IMR-90 (cell line): ENCODE measurements at regions not wholly inside any gene's neighbourhood (a gene's known extent, or its start where the extent isn't known, plus 50 kb on each side); places are given as distances from the start of the nearest gene placed in this dataset.

ENCODE experiments used
- ATAC-seq: fragments of 200-7000 bp; cut with Tn5 transposase; 2 replicates; pipeline ENCODE4 v1.9.1; 2020; ENCODE audit warnings: low read depth, mild to moderate bottlenecking, moderate library complexity
- BruUV-seq: library from RNA; stranded (reverse); fragments of 400-500 nt; replicated peaks from 2 replicates; lab custom pipeline; 2021; lab: Mats Ljungman, UMichigan
- CTCF ChIA-PET: fragments of 300-600 bp; formaldehyde crosslinking; extraction: SDS; loops from one replicate; lab custom pipeline; 2021; ENCODE audit warnings: antibody characterized with exemption; lab: Yijun Ruan, JAX
- POLR2A ChIA-PET: fragments of 300-600 bp; sonication (Branson Sonifier 250); formaldehyde crosslinking; loops from one replicate; lab custom pipeline; 2022; ENCODE audit warnings: antibody characterized with exemption; ENCODE audit not compliant: unreplicated experiment; lab: Charles Lee
- DNase-seq: peaks from one replicate; pipeline ENCODE4 v3.0.0; 2013
- H2AFZ ChIP-seq: replicated peaks from 2 replicates; pipeline ENCODE3; 2013; ENCODE audit warnings: low read length, mild to moderate bottlenecking; ENCODE audit not compliant: poor library complexity
- H2AK5ac ChIP-seq: 2 replicates; pipeline ENCODE4 v1.6.1; 2013; ENCODE audit warnings: low read depth, low read length, inconsistent platforms
- H2AK9ac ChIP-seq: replicated peaks from 2 replicates; pipeline ENCODE3; 2013; ENCODE audit warnings: mild to moderate bottlenecking, low read depth, low read length, moderate library complexity; ENCODE audit not compliant: poor library complexity
- H2BK120ac ChIP-seq: 2 replicates; pipeline ENCODE4 v1.6.1; 2013; ENCODE audit warnings: low read depth, low read length, inconsistent platforms
- H2BK15ac ChIP-seq: 3 replicates; pipeline ENCODE4 v1.6.1; 2013; ENCODE audit warnings: low read depth, low read length, inconsistent platforms
- H2BK20ac ChIP-seq: 2 replicates; pipeline ENCODE4 v1.6.1; 2013; ENCODE audit warnings: low read depth, mild to moderate bottlenecking, inconsistent platforms, low read length, moderate library complexity
- H2BK5ac ChIP-seq: 2 replicates; pipeline ENCODE4 v1.6.1; 2013; ENCODE audit warnings: mild to moderate bottlenecking, low read depth, low read length, inconsistent platforms; ENCODE audit not compliant: poor library complexity, severe bottlenecking
- H3K14ac ChIP-seq: replicated peaks from 2 replicates; pipeline ENCODE4 v1.6.1; 2013; ENCODE audit warnings: low read depth, low read length, inconsistent platforms
- H3K18ac ChIP-seq: 2 replicates; pipeline ENCODE4 v1.6.1; 2013; ENCODE audit warnings: low read depth, low read length, control low read depth
- H3K23ac ChIP-seq: 2 replicates; pipeline ENCODE4 v1.6.1; 2013; ENCODE audit warnings: low read depth, low read length, inconsistent platforms
- H3K27ac ChIP-seq: 2 replicates; pipeline ENCODE4 v1.5.1; 2013; ENCODE audit warnings: mild to moderate bottlenecking, control low read depth, low read length; ENCODE audit not compliant: insufficient read depth
- H3K27me3 ChIP-seq: 2 replicates; pipeline ENCODE4 v1.6.1; 2013; ENCODE audit warnings: low read length; ENCODE audit not compliant: control insufficient read depth, insufficient read depth
- H3K36me3 ChIP-seq: 2 replicates; pipeline ENCODE4 v1.6.1; 2013; ENCODE audit warnings: low read length, mixed read lengths; ENCODE audit not compliant: control insufficient read depth, insufficient read depth
- H3K4ac ChIP-seq: 2 replicates; pipeline ENCODE4 v1.6.1; 2013; ENCODE audit warnings: low read depth, low read length, inconsistent platforms
- H3K4me1 ChIP-seq: 2 replicates; pipeline ENCODE4 v1.6.1; 2013; ENCODE audit warnings: low read length, mixed read lengths; ENCODE audit not compliant: control insufficient read depth, insufficient read depth
- H3K4me2 ChIP-seq: 2 replicates; pipeline ENCODE4 v1.6.1; 2013; ENCODE audit warnings: low read depth, mild to moderate bottlenecking, control low read depth, low read length, moderate library complexity
- H3K4me3 ChIP-seq: 2 replicates; pipeline ENCODE4 v1.5.1; 2013; ENCODE audit warnings: low read depth, mild to moderate bottlenecking, control low read depth, low read length, moderate library complexity; ENCODE audit not compliant: insufficient read depth
- H3K56ac ChIP-seq: 2 replicates; pipeline ENCODE4 v1.6.1; 2013; ENCODE audit warnings: low read length, inconsistent platforms; ENCODE audit not compliant: insufficient read depth; ENCODE audit errors: extremely low read depth
- H3K79me1 ChIP-seq, 2 experiments: 2 replicates each; pipeline ENCODE4 v1.6.1; 2013; ENCODE audit warnings: low read length in 2 of 2, inconsistent platforms in 1 of 2, low read depth in 1 of 2
- H3K9ac ChIP-seq: 2 replicates; pipeline ENCODE4 v1.6.1; 2013; ENCODE audit warnings: low read depth, low read length, control low read depth
- H3K9me1 ChIP-seq: 2 replicates; pipeline ENCODE4 v1.6.1; 2013; ENCODE audit warnings: low read length, inconsistent platforms; ENCODE audit not compliant: insufficient read depth
- H3K9me3 ChIP-seq: 2 replicates; pipeline ENCODE4 v1.6.1; 2013; ENCODE audit warnings: low read length; ENCODE audit not compliant: control insufficient read depth, insufficient read depth
- H4K20me1 ChIP-seq: 2 replicates; pipeline ENCODE4 v1.6.1; 2013; ENCODE audit warnings: low read length, inconsistent platforms; ENCODE audit not compliant: insufficient read depth
- H4K5ac ChIP-seq: 2 replicates; pipeline ENCODE4 v1.6.1; 2013; ENCODE audit warnings: mild to moderate bottlenecking, low read depth, low read length, control low read depth
- H4K8ac ChIP-seq, 2 experiments: 2 replicates each; pipeline ENCODE4 v1.6.1; 2013; ENCODE audit warnings: low read depth in 2 of 2, low read length in 2 of 2, control low read depth in 1 of 2, inconsistent platforms in 1 of 2
- H4K91ac ChIP-seq: 2 replicates; pipeline ENCODE4 v1.6.1; 2013; ENCODE audit warnings: low read depth, low read length, inconsistent platforms; ENCODE audit not compliant: insufficient read depth
- CEBPB ChIP-seq: IDR thresholded peaks from 2 replicates; pipeline ENCODE4 v1.6.1; 2012; ENCODE audit warnings: low read depth, low read length, improper control_type of control experiment
- NFE2L2 ChIP-seq: fragments of 150-350 bp; IDR thresholded peaks from 2 replicates; pipeline ENCODE4 v1.6.1; 2016; ENCODE audit warnings: low read depth, mild to moderate bottlenecking, low read length
- RAD21 ChIP-seq: IDR thresholded peaks from 2 replicates; pipeline ENCODE4 v1.6.1; 2012; ENCODE audit warnings: low read length, improper control_type of control experiment
- RFX5 ChIP-seq: IDR thresholded peaks from 2 replicates; pipeline ENCODE4 v1.8.0; 2012; ENCODE audit warnings: low read depth, mild to moderate bottlenecking, low read length, moderate library complexity
- WGBS, 2 experiments: methylation state at CpG; one replicate each; pipeline versions ENCODE4 v1.1.5 to v1.1.7; 2013; ENCODE audit warnings: missing lambda C conversion rate in 2 of 2; ENCODE audit not compliant: insufficient read length in 1 of 2; ENCODE audit errors: extremely low coverage in 2 of 2; 5-methylcytosine and 5-hydroxymethylcytosine counted together
- dilution Hi-C: fragments of 300-500 bp; cut with HindIII; formaldehyde crosslinking; loops from one replicate; pipeline ENCODE4 v1.14.3; 2018; ENCODE audit warnings: low sequenced_read_pairs; ENCODE audit not compliant: unreplicated experiment
- in situ Hi-C: fragments of 300-500 bp; cut with MboI; formaldehyde crosslinking; loops from 3 replicates; pipeline ENCODE4 v1.14.3; 2019; ENCODE audit warnings: low sequenced_read_pairs, inconsistent platforms, mixed read lengths
- intact Hi-C: fragments of 100-400 bp; cut with micrococcal nuclease; formaldehyde crosslinking; loops from 2 replicates; pipeline ENCODE4 v1.10.0; 2022
- TF ChIP-seq, protein P1 (sequence below): conservative IDR thresholded peaks from 2 replicates; pipeline ENCODE4 v1.5.1; 2012; ENCODE audit warnings: mild to moderate bottlenecking, low read depth, low read length, improper control_type of control experiment
- TF ChIP-seq, protein P2 (sequence below): fragments of 150-350 bp; IDR thresholded peaks from 2 replicates; pipeline ENCODE4 v1.6.1; 2016; ENCODE audit warnings: low read depth, mild to moderate bottlenecking, low read length, moderate library complexity, borderline replicate concordance
- TF ChIP-seq, protein P3 (sequence below): fragments of 150-350 bp; IDR thresholded peaks from 2 replicates; pipeline ENCODE4 v1.6.1; 2017; ENCODE audit warnings: mild to moderate bottlenecking, antibody characterized with exemption, low read length, low read depth

DNA sequence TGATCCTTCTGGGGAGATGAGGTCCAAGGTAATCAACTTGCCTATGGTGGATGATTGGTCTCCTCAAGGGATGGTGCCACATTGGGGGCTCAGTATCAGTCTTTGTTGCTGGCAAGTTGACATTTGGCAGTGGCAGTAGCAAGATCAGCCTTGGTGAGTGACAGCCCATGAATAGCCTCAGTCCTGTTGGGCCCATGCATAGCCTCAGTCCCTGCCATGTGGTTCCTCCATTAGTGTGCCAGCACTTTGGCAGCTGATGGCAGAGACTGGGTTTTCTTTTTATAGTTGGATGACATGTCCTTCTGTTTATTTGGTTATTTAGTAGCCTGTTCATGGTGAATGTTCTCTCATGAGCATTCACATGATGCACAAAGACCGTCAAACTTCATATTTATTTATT, 179.6 kb downstream of the CBLN1 start:
- WGBS, 2 experiments, result no CpG with 5 or more reads among the region's 1 CpG

More for the DNA sequence above, 179.6 kb downstream of the CBLN1 start:
- Histone ChIP-seq H3K36me3 (no peaks in the 10 kb centered on the region), H2AK9ac (no peak overlapping the region), H4K91ac (no peak overlapping the region), H3K9me3 (no peaks in the 10 kb centered on the region), H3K23ac (no peak overlapping the region), H3K56ac (no peak overlapping the region), H4K8ac (no peak overlapping the region), H2BK5ac (no peak overlapping the region), H3K4me3 (no peak overlapping the region), H2BK120ac (no peak overlapping the region), H3K4me2 (no peak overlapping the region), H3K9ac (no peak overlapping the region), H3K4ac (no peak overlapping the region), H3K4me1 (no peaks in the 10 kb centered on the region), H3K18ac (no peak overlapping the region), H3K27me3 (no peaks in the 10 kb centered on the region), H3K79me1 (no peaks in the 10 kb centered on the region), H2AFZ (no peak overlapping the region), H3K14ac (no peak overlapping the region), H4K20me1 (no peaks in the 10 kb centered on the region), H3K27ac (no peak overlapping the region), H2BK15ac (no peak overlapping the region), H2BK20ac (no peak overlapping the region), H3K9me1 (no peaks in the 10 kb centered on the region), H2AK5ac (no peak overlapping the region), H4K5ac (no peak overlapping the region)
- no TSS peak for BruUV-seq
- ChIA-PET CTCF (no interaction called here), POLR2A (no interaction called here)
- DNase-seq (no peak), ATAC-seq (no peak)
- dilution Hi-C loops (no loop called here), intact Hi-C loops (no loop called here), in situ Hi-C loops (no loop called here)
- TF ChIP-seq RAD21, result no peak
- TF ChIP-seq CEBPB, result no peak
- TF ChIP-seq, protein P1, sequence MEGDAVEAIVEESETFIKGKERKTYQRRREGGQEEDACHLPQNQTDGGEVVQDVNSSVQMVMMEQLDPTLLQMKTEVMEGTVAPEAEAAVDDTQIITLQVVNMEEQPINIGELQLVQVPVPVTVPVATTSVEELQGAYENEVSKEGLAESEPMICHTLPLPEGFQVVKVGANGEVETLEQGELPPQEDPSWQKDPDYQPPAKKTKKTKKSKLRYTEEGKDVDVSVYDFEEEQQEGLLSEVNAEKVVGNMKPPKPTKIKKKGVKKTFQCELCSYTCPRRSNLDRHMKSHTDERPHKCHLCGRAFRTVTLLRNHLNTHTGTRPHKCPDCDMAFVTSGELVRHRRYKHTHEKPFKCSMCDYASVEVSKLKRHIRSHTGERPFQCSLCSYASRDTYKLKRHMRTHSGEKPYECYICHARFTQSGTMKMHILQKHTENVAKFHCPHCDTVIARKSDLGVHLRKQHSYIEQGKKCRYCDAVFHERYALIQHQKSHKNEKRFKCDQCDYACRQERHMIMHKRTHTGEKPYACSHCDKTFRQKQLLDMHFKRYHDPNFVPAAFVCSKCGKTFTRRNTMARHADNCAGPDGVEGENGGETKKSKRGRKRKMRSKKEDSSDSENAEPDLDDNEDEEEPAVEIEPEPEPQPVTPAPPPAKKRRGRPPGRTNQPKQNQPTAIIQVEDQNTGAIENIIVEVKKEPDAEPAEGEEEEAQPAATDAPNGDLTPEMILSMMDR, result no peak
- TF ChIP-seq, protein P2, sequence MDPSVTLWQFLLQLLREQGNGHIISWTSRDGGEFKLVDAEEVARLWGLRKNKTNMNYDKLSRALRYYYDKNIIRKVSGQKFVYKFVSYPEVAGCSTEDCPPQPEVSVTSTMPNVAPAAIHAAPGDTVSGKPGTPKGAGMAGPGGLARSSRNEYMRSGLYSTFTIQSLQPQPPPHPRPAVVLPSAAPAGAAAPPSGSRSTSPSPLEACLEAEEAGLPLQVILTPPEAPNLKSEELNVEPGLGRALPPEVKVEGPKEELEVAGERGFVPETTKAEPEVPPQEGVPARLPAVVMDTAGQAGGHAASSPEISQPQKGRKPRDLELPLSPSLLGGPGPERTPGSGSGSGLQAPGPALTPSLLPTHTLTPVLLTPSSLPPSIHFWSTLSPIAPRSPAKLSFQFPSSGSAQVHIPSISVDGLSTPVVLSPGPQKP, result no peak
- no peak for TF ChIP-seq NFE2L2
- no peak for TF ChIP-seq RFX5
- TF ChIP-seq, protein P3, sequence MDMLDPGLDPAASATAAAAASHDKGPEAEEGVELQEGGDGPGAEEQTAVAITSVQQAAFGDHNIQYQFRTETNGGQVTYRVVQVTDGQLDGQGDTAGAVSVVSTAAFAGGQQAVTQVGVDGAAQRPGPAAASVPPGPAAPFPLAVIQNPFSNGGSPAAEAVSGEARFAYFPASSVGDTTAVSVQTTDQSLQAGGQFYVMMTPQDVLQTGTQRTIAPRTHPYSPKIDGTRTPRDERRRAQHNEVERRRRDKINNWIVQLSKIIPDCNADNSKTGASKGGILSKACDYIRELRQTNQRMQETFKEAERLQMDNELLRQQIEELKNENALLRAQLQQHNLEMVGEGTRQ, result no peak
